ENCODE measurements at regions not wholly inside any gene's neighbourhood (a gene's known extent, or its start where the extent isn't known, plus 50 kb on each side); places are given as distances from the start of the nearest gene placed in this dataset.

DNA sequence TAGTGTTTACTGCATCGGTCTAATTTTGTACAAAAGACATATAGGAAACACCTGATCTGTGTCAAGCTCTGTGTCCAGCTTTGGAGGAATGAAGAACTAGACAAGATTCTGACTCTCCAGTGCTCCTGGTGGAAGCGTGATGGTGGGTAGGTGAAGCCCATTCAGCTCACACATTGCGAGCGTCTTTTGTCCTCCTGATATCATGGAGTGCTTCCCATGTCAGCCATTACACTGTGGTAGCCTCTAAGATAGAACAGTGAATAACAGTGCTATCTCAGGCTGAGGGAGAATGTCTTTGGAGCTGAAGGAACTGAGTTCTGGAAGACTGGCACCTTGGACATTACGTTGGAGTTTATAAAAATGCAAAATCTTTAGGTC is 350.2 kb downstream of the CYRIA start:
- no peak for ATAC-seq

GRCh38 chr2:16314691-16315457 is 350.8 kb downstream of the CYRIA start:
- ATAC-seq: no peak
- TF ChIP-seq ISL1 (CRISPR knock-in tag; IDR thresholded peaks at IDR 0.05): no peak
- no peak for TF ChIP-seq CSDC2 (CRISPR knock-in tag; IDR thresholded peaks at IDR 0.05)
- TF ChIP-seq SNAI2 (CRISPR knock-in tag; IDR thresholded peaks at IDR 0.05): no peak
- TF ChIP-seq, protein P1, sequence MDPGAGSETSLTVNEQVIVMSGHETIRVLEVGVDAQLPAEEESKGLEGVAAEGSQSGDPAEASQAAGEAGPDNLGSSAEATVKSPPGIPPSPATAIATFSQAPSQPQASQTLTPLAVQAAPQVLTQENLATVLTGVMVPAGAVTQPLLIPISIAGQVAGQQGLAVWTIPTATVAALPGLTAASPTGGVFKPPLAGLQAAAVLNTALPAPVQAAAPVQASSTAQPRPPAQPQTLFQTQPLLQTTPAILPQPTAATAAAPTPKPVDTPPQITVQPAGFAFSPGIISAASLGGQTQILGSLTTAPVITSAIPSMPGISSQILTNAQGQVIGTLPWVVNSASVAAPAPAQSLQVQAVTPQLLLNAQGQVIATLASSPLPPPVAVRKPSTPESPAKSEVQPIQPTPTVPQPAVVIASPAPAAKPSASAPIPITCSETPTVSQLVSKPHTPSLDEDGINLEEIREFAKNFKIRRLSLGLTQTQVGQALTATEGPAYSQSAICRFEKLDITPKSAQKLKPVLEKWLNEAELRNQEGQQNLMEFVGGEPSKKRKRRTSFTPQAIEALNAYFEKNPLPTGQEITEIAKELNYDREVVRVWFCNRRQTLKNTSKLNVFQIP (CRISPR knock-in tag; IDR thresholded peaks at IDR 0.05; ENCODE audit: borderline replicate concordance, low read depth): no peak

More for the DNA sequence above, 350.2 kb downstream of the CYRIA start:
- no peak for TF ChIP-seq ZFP3 (CRISPR knock-in tag; IDR thresholded peaks at IDR 0.05)

DNA sequence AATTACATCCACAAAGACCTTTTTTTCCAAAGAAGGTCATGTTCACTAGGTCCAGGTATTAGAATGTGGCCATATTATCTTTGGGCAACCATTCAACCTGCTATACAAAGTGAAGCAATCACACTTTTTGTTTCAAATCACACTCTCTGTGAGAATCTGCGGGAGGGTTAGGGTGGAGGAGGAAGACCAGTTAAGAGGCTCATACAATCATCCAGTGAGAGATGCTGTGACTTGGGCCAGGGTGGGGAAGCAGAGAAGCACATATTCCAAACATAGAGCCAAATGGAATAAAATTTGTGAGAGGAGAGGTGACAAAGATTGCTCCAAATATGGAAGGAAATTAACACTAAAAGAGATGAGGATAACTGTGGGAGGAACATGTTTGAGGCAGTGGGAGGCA is 351.6 kb downstream of the CYRIA start:
- TF ChIP-seq ZNF565 (CRISPR knock-in tag; conservative IDR thresholded peaks at IDR 0.05; ENCODE audit: low read depth) (no peak), TOX (CRISPR knock-in tag; IDR thresholded peaks at IDR 0.05; ENCODE audit: borderline replicate concordance) (no peak), ESRRG (CRISPR knock-in tag; IDR thresholded peaks at IDR 0.05) (no peak), RARB (CRISPR knock-in tag; IDR thresholded peaks at IDR 0.05) (no peak), ZC3H10 (CRISPR knock-in tag; IDR thresholded peaks at IDR 0.05) (no peak), SNAI2 (CRISPR knock-in tag; IDR thresholded peaks at IDR 0.05) (no peak), GLIS3 (CRISPR knock-in tag; IDR thresholded peaks at IDR 0.05) (no peak), TCF4 (CRISPR knock-in tag; IDR thresholded peaks at IDR 0.05; ENCODE audit: borderline replicate concordance) (no peak), BACH2 (CRISPR knock-in tag; IDR thresholded peaks at IDR 0.05; ENCODE audit: borderline replicate concordance) (no peak)
- no peak for ATAC-seq

GRCh38 chr2:16313235-16313975 is 352.2 kb downstream of the CYRIA start:
- no peak for ATAC-seq
- TF ChIP-seq TOX (CRISPR knock-in tag; IDR thresholded peaks at IDR 0.05; ENCODE audit: borderline replicate concordance) (no peak), ESRRG (CRISPR knock-in tag; IDR thresholded peaks at IDR 0.05) (no peak), RARB (CRISPR knock-in tag; IDR thresholded peaks at IDR 0.05) (no peak), ARNTL (CRISPR knock-in tag; IDR thresholded peaks at IDR 0.05; ENCODE audit: borderline replicate concordance, low read depth) (no peak), BACH2 (CRISPR knock-in tag; IDR thresholded peaks at IDR 0.05; ENCODE audit: borderline replicate concordance) (no peak), CSDC2 (CRISPR knock-in tag; IDR thresholded peaks at IDR 0.05) (no peak), GLIS3 (CRISPR knock-in tag; IDR thresholded peaks at IDR 0.05) (no peak), ZNF565 (CRISPR knock-in tag; conservative IDR thresholded peaks at IDR 0.05; ENCODE audit: low read depth) (no peak), PPARA (CRISPR knock-in tag; IDR thresholded peaks at IDR 0.05; ENCODE audit: borderline replicate concordance) (no peak), ZC3H10 (CRISPR knock-in tag; IDR thresholded peaks at IDR 0.05) (no peak), ZNF70 (CRISPR knock-in tag; IDR thresholded peaks at IDR 0.05) (no peak), SNAI2 (CRISPR knock-in tag; IDR thresholded peaks at IDR 0.05) (no peak), ISL1 (CRISPR knock-in tag; IDR thresholded peaks at IDR 0.05) (no peak), ZFP3 (CRISPR knock-in tag; IDR thresholded peaks at IDR 0.05) (no peak), OSR1 (CRISPR knock-in tag; IDR thresholded peaks at IDR 0.05) (no peak)
- TF ChIP-seq, protein P2, sequence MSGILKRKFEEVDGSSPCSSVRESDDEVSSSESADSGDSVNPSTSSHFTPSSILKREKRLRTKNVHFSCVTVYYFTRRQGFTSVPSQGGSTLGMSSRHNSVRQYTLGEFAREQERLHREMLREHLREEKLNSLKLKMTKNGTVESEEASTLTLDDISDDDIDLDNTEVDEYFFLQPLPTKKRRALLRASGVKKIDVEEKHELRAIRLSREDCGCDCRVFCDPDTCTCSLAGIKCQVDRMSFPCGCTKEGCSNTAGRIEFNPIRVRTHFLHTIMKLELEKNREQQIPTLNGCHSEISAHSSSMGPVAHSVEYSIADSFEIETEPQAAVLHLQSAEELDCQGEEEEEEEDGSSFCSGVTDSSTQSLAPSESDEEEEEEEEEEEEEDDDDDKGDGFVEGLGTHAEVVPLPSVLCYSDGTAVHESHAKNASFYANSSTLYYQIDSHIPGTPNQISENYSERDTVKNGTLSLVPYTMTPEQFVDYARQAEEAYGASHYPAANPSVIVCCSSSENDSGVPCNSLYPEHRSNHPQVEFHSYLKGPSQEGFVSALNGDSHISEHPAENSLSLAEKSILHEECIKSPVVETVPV (CRISPR knock-in tag; IDR thresholded peaks at IDR 0.05): no peak
- TF ChIP-seq, protein P3, sequence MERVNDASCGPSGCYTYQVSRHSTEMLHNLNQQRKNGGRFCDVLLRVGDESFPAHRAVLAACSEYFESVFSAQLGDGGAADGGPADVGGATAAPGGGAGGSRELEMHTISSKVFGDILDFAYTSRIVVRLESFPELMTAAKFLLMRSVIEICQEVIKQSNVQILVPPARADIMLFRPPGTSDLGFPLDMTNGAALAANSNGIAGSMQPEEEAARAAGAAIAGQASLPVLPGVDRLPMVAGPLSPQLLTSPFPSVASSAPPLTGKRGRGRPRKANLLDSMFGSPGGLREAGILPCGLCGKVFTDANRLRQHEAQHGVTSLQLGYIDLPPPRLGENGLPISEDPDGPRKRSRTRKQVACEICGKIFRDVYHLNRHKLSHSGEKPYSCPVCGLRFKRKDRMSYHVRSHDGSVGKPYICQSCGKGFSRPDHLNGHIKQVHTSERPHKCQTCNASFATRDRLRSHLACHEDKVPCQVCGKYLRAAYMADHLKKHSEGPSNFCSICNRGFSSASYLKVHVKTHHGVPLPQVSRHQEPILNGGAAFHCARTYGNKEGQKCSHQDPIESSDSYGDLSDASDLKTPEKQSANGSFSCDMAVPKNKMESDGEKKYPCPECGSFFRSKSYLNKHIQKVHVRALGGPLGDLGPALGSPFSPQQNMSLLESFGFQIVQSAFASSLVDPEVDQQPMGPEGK (CRISPR knock-in tag; IDR thresholded peaks at IDR 0.05; ENCODE audit: borderline replicate concordance): no peak
- TF ChIP-seq, protein P1 (CRISPR knock-in tag; IDR thresholded peaks at IDR 0.05; ENCODE audit: borderline replicate concordance, low read depth): no peak
